Omental fat pad (tissue), 3 donors: ENCODE measurements at regions not wholly inside any gene's neighbourhood (a gene's known extent, or its start where the extent isn't known, plus 50 kb on each side); places are given as distances from the start of the nearest gene placed in this dataset.

ENCODE experiments used
- ATAC-seq: fragments of 150-250 bp; one replicate; pipeline ENCODE4 v1.9.1; 2016; ENCODE audit warnings: mild to moderate bottlenecking, moderate library complexity; ENCODE audit not compliant: low FRiP score
- DNase-seq: peaks from one replicate; pipeline ENCODE4 v3.0.0-alpha.2; 2019; ENCODE audit warnings: low spot score
- CTCF ChIP-seq, 3 donors: fragments of 450-650 bp; IDR thresholded peaks; one replicate each; pipeline ENCODE4 v1.5.1; 2016 to 2017; ENCODE audit warnings: antibody characterized with exemption in 3 of 3, mild to moderate bottlenecking in 3 of 3, moderate library complexity in 2 of 3

DNA sequence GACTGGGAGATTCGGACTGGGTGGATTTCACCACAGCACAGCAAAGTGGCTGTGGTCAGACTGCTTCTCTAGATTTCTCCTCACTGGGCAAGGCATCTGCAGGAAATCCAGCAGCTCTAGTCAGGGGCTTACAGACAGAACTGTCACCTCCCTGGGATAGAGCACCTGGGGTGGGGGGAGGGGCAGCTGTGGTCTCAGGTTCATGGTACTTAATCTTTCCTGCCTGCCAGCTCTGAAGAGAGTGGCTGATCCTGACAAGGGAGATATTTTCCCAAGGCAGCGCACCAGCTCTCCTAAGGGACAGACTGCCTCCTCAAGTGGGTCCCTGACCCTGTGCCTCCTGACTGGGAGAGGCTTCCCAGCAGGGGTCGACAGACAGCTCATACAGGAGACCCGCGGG lies 212.8 kb upstream of the KLF12 start:
- DNase-seq (no peak), ATAC-seq (no peak)
- no peak for TF ChIP-seq CTCF (IDR thresholded peaks at IDR 0.05)

DNA sequence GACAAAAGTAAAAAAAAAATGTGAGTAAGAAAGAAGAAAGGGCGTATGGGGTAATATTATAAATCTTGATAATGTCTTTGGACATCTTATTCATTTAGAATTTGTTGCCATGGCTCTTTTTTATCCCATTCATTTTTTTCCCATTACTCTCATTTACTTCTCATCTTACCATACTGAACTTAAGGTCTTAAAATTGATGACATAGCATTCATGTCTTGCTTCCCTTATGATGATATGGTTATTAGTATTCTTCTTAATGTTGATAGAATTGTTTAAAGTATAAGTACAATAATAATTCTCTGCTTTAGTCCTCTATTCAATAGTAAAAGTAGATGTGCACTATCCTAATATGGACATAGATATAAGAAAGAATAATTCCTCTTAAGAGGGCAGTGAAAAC lies 204.1 kb upstream of the KLF12 start:
- DNase-seq (no peak), ATAC-seq (no peak)
- no peak for TF ChIP-seq CTCF (IDR thresholded peaks at IDR 0.05)

GRCh38 chr13:74336546-74336945 lies 202.3 kb upstream of the KLF12 start:
- TF ChIP-seq CTCF (IDR thresholded peaks at IDR 0.05) = no peak
- ATAC-seq (no peak), DNase-seq (no peak)

DNA sequence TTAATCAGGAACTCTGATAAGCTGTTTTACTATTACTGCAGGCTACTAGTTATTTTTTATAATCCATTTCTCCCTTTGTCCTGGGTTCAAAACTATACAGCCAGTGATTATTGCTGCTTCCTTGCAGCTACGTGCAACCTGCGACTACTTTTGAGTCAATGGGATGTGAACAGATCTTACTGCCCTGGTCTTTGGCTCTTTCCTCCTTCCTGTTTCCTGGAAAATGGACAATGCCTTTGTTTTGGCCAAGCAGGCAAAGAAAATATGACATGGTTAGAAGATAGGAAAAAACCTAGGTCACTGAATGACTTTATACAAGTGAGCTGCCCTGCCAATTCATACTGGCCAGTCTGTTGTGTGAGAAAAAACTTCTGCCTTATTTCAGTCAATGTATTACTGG lies 201.2 kb upstream of the KLF12 start:
- ATAC-seq = no peak
- TF ChIP-seq CTCF (IDR thresholded peaks at IDR 0.05) = no peak

GRCh38 chr13:74329962-74330361 lies 195.8 kb upstream of the KLF12 start:
- TF ChIP-seq CTCF (IDR thresholded peaks at IDR 0.05) = no peak
- ATAC-seq = no peak
- no peak for DNase-seq

More for the DNA sequence above, 201.2 kb upstream of the KLF12 start:
- no peak for DNase-seq

- DNase-seq = no peak
- ATAC-seq = no peak
- TF ChIP-seq CTCF (IDR thresholded peaks at IDR 0.05) = no peak
Measured at GRCh38 chr13:74325106-74325505, 190.9 kb upstream of the KLF12 start.

- ATAC-seq = no peak
- TF ChIP-seq CTCF (IDR thresholded peaks at IDR 0.05) = no peak
- no peak for DNase-seq
Measured at GRCh38 chr13:74324338-74324737, 190.1 kb upstream of the KLF12 start.
